OCI-LY1 (cell line): ENCODE measurements at regions not wholly inside any gene's neighbourhood (a gene's known extent, or its start where the extent isn't known, plus 50 kb on each side); places are given as distances from the start of the nearest gene placed in this dataset.

Experiments
- CTCF ChIP-seq: fragments of 200-600 bp; sonication (generic), shearing (Covaris generic); IDR thresholded peaks from 2 replicates; pipeline ENCODE4 v1.5.1; 2017; ENCODE audit warnings: mild to moderate bottlenecking, antibody characterized with exemption, low read length, moderate library complexity, mixed read lengths
- EZH2 ChIP-seq: fragments of 200-600 bp; sonication (generic), shearing (Covaris generic); IDR thresholded peaks from 2 replicates; pipeline ENCODE4 v1.8.0; 2017; ENCODE audit warnings: borderline replicate concordance, mixed run types, mild to moderate bottlenecking, antibody characterized with exemption, low read length, moderate library complexity, mixed read lengths

GRCh38 chr4:169899295-169899694 is 126.9 kb downstream of the MFAP3L start:
- TF ChIP-seq CTCF = no peak
- TF ChIP-seq EZH2 = no peak
